Fibroblast of lung (primary cell): ENCODE measurements at regions not wholly inside any gene's neighbourhood (a gene's known extent, or its start where the extent isn't known, plus 50 kb on each side); places are given as distances from the start of the nearest gene placed in this dataset.
"Not testable (repeated sequence)": the region's sequence is repeated elsewhere in the genome, so short reads cannot be mapped to it uniquely, and the experiment has no call there.

Experiments
- DNase-seq, 2 donors: peaks; one replicate each; pipeline versions ENCODE4 v3.0.0 to v3.0.0-alpha.2; 2010; ENCODE audit warnings: low read depth in 2 of 2
- H2AFZ ChIP-seq: 2 replicates; pipeline ENCODE4 v1.5.1; 2012; ENCODE audit warnings: low read length, control low read depth, inconsistent platforms
- H3K27ac ChIP-seq: 2 replicates; pipeline ENCODE4 v1.5.1; 2011; ENCODE audit warnings: low read length, control low read depth; ENCODE audit not compliant: insufficient read depth
- H3K27me3 ChIP-seq: 2 replicates; pipeline ENCODE4 v1.5.1; 2011; ENCODE audit warnings: mild to moderate bottlenecking, low read length; ENCODE audit not compliant: control insufficient read depth, insufficient read depth
- H3K36me3 ChIP-seq: 2 replicates; pipeline ENCODE4 v1.5.1; 2011; ENCODE audit warnings: low read length; ENCODE audit not compliant: control insufficient read depth, insufficient read depth
- H3K4me1 ChIP-seq: 2 replicates; pipeline ENCODE4 v1.5.1; 2011; ENCODE audit warnings: low read length; ENCODE audit not compliant: control insufficient read depth, insufficient read depth; ENCODE audit errors: extremely low read depth
- H3K4me2 ChIP-seq: 2 replicates; pipeline ENCODE4 v1.5.1; 2011; ENCODE audit warnings: low read length, control low read depth; ENCODE audit not compliant: insufficient read depth; ENCODE audit errors: extremely low read depth
- H3K4me3 ChIP-seq, 4 experiments: fragments of 200-600 bp in 1 of 4; sonication (generic) in 1 of 4; replicated peaks in 1 of 4; 2 replicates each; pipeline ENCODE4 v1.5.1; 2011 to 2016; ENCODE audit warnings: low read length in 4 of 4, low read depth in 3 of 4, mild to moderate bottlenecking in 3 of 4, control low read depth in 2 of 4, inconsistent platforms in 1 of 4, mixed read lengths in 1 of 4; ENCODE audit not compliant: insufficient read depth in 1 of 4; ENCODE audit errors: control extremely low read depth in 1 of 4
- H3K79me2 ChIP-seq: 2 replicates; pipeline ENCODE4 v1.5.1; 2012; ENCODE audit warnings: mild to moderate bottlenecking, low read length, inconsistent platforms; ENCODE audit not compliant: control insufficient read depth, insufficient read depth
- H3K9ac ChIP-seq: 2 replicates; pipeline ENCODE4 v1.5.1; 2011; ENCODE audit warnings: mild to moderate bottlenecking, low read length, control low read depth; ENCODE audit not compliant: insufficient read depth
- H3K9me3 ChIP-seq: 2 replicates; pipeline ENCODE4 v1.5.1; 2012; ENCODE audit warnings: low read depth, low read length; ENCODE audit not compliant: control insufficient read depth, insufficient read depth
- H4K20me1 ChIP-seq: 2 replicates; pipeline ENCODE4 v1.5.1; 2011; ENCODE audit warnings: low read length; ENCODE audit not compliant: control insufficient read depth, insufficient read depth; ENCODE audit errors: extremely low read depth
- EZH2 ChIP-seq: IDR thresholded peaks from 2 replicates; pipeline ENCODE4 v1.5.1; 2012; ENCODE audit warnings: low read length, control low read depth, mild to moderate bottlenecking; ENCODE audit errors: missing control alignments
- TF ChIP-seq, protein P1 (sequence below), 2 donors: IDR thresholded peaks in 1 of 2; conservative IDR thresholded peaks in 1 of 2; 1 replicate in 1 of 2; 2 replicates in 1 of 2; pipeline ENCODE4 v1.5.1; 2011 to 2012; ENCODE audit warnings: low read length in 2 of 2, control low read depth in 1 of 2, inconsistent platforms in 1 of 2, low read depth in 1 of 2, mild to moderate bottlenecking in 1 of 2

DNA sequence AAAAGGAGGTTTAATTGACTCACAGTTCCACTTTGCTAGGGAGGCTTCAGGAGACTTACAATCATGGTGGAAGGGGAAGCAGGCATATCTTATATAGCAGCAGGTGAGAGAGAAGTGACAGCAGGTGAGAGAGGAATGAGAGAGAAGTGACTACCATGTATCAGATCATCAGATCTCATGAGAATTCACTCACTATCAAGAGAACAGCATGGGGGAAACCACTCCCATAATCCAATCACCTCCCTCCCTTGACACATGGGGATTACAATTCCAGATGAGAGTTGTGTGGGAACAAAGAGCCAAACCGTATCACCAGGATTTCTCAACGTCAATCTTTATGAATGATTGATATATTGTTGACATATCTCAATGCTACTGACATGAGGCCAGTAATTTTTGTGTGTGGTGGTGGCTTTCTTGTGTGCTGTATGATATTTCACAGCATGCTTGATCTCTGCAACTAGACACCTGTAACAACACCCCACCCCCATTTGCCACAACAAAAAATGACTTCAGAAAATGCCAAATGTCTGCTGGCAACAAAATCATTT is 1470.9 kb upstream of the SEL1L start:
- no peak overlapping the region for H3K4me2 ChIP-seq
- H3K4me3 ChIP-seq = no peak overlapping the region
- H3K36me3 ChIP-seq = no peaks in the 10 kb centered on the region
- no peaks in the 10 kb centered on the region for H3K9me3 ChIP-seq
- no peaks in the 10 kb centered on the region for H4K20me1 ChIP-seq
- H3K9ac ChIP-seq = no peak overlapping the region
- no peaks in the 10 kb centered on the region for H3K4me1 ChIP-seq
- DNase-seq = no peak
- H2AFZ ChIP-seq = no peak overlapping the region
- no peak for TF ChIP-seq EZH2
- TF ChIP-seq, protein P1, sequence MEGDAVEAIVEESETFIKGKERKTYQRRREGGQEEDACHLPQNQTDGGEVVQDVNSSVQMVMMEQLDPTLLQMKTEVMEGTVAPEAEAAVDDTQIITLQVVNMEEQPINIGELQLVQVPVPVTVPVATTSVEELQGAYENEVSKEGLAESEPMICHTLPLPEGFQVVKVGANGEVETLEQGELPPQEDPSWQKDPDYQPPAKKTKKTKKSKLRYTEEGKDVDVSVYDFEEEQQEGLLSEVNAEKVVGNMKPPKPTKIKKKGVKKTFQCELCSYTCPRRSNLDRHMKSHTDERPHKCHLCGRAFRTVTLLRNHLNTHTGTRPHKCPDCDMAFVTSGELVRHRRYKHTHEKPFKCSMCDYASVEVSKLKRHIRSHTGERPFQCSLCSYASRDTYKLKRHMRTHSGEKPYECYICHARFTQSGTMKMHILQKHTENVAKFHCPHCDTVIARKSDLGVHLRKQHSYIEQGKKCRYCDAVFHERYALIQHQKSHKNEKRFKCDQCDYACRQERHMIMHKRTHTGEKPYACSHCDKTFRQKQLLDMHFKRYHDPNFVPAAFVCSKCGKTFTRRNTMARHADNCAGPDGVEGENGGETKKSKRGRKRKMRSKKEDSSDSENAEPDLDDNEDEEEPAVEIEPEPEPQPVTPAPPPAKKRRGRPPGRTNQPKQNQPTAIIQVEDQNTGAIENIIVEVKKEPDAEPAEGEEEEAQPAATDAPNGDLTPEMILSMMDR (conservative IDR thresholded peaks at IDR 0.05 in 1 of 2, IDR thresholded peaks at IDR 0.05 in 1 of 2; ENCODE audit: low read depth in 1 of 2, low read length in 2 of 2) = no peak
- no peaks in the 10 kb centered on the region for H3K79me2 ChIP-seq
- no peaks in the 10 kb centered on the region for H3K27me3 ChIP-seq
- H3K27ac ChIP-seq = no peak overlapping the region

- Histone ChIP-seq H3K9me3 (no peaks in the 10 kb centered on the region), H4K20me1 (no peaks in the 10 kb centered on the region), H3K27me3 (no peaks in the 10 kb centered on the region), H3K79me2 (no peaks in the 10 kb centered on the region), H3K4me3 (no peak overlapping the region), H2AFZ (no peak overlapping the region), H3K27ac (no peak overlapping the region), H3K36me3 (no peaks in the 10 kb centered on the region), H3K4me1 (no peaks in the 10 kb centered on the region), H3K9ac (no peak overlapping the region), H3K4me2 (no peak overlapping the region)
- TF ChIP-seq, protein P1 (conservative IDR thresholded peaks at IDR 0.05 in 1 of 2, IDR thresholded peaks at IDR 0.05 in 1 of 2; ENCODE audit: low read depth in 1 of 2, low read length in 2 of 2) = no peak
- no peak for TF ChIP-seq EZH2
- no peak for DNase-seq
These were observed 1472.5 kb upstream of the SEL1L start for GRCh38 chr14:83006121-83006670.

- H3K4me1 ChIP-seq, H3K9ac ChIP-seq, H3K27ac ChIP-seq, H3K79me2 ChIP-seq, H3K4me2 ChIP-seq, H3K4me3 ChIP-seq, H3K9me3 ChIP-seq, H3K27me3 ChIP-seq, H3K36me3 ChIP-seq, H2AFZ ChIP-seq, DNase-seq, H4K20me1 ChIP-seq: not testable (repeated sequence)
These were observed 1473.4 kb upstream of the SEL1L start for GRCh38 chr14:83007052-83007451.
